IMR-90 (cell line): ENCODE measurements at regions not wholly inside any gene's neighbourhood (a gene's known extent, or its start where the extent isn't known, plus 50 kb on each side); places are given as distances from the start of the nearest gene placed in this dataset.

Experiments
- ATAC-seq: fragments of 200-7000 bp; cut with Tn5 transposase; 2 replicates; pipeline ENCODE4 v1.9.1; 2020; ENCODE audit warnings: low read depth, mild to moderate bottlenecking, moderate library complexity
- BruUV-seq: library from RNA; stranded (reverse); fragments of 400-500 nt; replicated peaks from 2 replicates; lab custom pipeline; 2021; lab: Mats Ljungman, UMichigan
- CTCF ChIA-PET: fragments of 300-600 bp; formaldehyde crosslinking; extraction: SDS; loops from one replicate; lab custom pipeline; 2021; ENCODE audit warnings: antibody characterized with exemption; lab: Yijun Ruan, JAX
- POLR2A ChIA-PET: fragments of 300-600 bp; sonication (Branson Sonifier 250); formaldehyde crosslinking; loops from one replicate; lab custom pipeline; 2022; ENCODE audit warnings: antibody characterized with exemption; ENCODE audit not compliant: unreplicated experiment; lab: Charles Lee
- DNase-seq: peaks from one replicate; pipeline ENCODE4 v3.0.0; 2013
- H2AFZ ChIP-seq: replicated peaks from 2 replicates; pipeline ENCODE3; 2013; ENCODE audit warnings: low read length, mild to moderate bottlenecking; ENCODE audit not compliant: poor library complexity
- H2AK5ac ChIP-seq: 2 replicates; pipeline ENCODE4 v1.6.1; 2013; ENCODE audit warnings: low read depth, low read length, inconsistent platforms
- H2AK9ac ChIP-seq: replicated peaks from 2 replicates; pipeline ENCODE3; 2013; ENCODE audit warnings: mild to moderate bottlenecking, low read depth, low read length, moderate library complexity; ENCODE audit not compliant: poor library complexity
- H2BK120ac ChIP-seq: 2 replicates; pipeline ENCODE4 v1.6.1; 2013; ENCODE audit warnings: low read depth, low read length, inconsistent platforms
- H2BK15ac ChIP-seq: 3 replicates; pipeline ENCODE4 v1.6.1; 2013; ENCODE audit warnings: low read depth, low read length, inconsistent platforms
- H2BK20ac ChIP-seq: 2 replicates; pipeline ENCODE4 v1.6.1; 2013; ENCODE audit warnings: low read depth, mild to moderate bottlenecking, inconsistent platforms, low read length, moderate library complexity
- H2BK5ac ChIP-seq: 2 replicates; pipeline ENCODE4 v1.6.1; 2013; ENCODE audit warnings: mild to moderate bottlenecking, low read depth, low read length, inconsistent platforms; ENCODE audit not compliant: poor library complexity, severe bottlenecking
- H3K14ac ChIP-seq: replicated peaks from 2 replicates; pipeline ENCODE4 v1.6.1; 2013; ENCODE audit warnings: low read depth, low read length, inconsistent platforms
- H3K18ac ChIP-seq: 2 replicates; pipeline ENCODE4 v1.6.1; 2013; ENCODE audit warnings: low read depth, low read length, control low read depth
- H3K23ac ChIP-seq: 2 replicates; pipeline ENCODE4 v1.6.1; 2013; ENCODE audit warnings: low read depth, low read length, inconsistent platforms
- H3K27ac ChIP-seq: 2 replicates; pipeline ENCODE4 v1.5.1; 2013; ENCODE audit warnings: mild to moderate bottlenecking, control low read depth, low read length; ENCODE audit not compliant: insufficient read depth
- H3K27me3 ChIP-seq: 2 replicates; pipeline ENCODE4 v1.6.1; 2013; ENCODE audit warnings: low read length; ENCODE audit not compliant: control insufficient read depth, insufficient read depth
- H3K36me3 ChIP-seq: 2 replicates; pipeline ENCODE4 v1.6.1; 2013; ENCODE audit warnings: low read length, mixed read lengths; ENCODE audit not compliant: control insufficient read depth, insufficient read depth
- H3K4ac ChIP-seq: 2 replicates; pipeline ENCODE4 v1.6.1; 2013; ENCODE audit warnings: low read depth, low read length, inconsistent platforms
- H3K4me1 ChIP-seq: 2 replicates; pipeline ENCODE4 v1.6.1; 2013; ENCODE audit warnings: low read length, mixed read lengths; ENCODE audit not compliant: control insufficient read depth, insufficient read depth
- H3K4me2 ChIP-seq: 2 replicates; pipeline ENCODE4 v1.6.1; 2013; ENCODE audit warnings: low read depth, mild to moderate bottlenecking, control low read depth, low read length, moderate library complexity
- H3K4me3 ChIP-seq: 2 replicates; pipeline ENCODE4 v1.5.1; 2013; ENCODE audit warnings: low read depth, mild to moderate bottlenecking, control low read depth, low read length, moderate library complexity; ENCODE audit not compliant: insufficient read depth
- H3K56ac ChIP-seq: 2 replicates; pipeline ENCODE4 v1.6.1; 2013; ENCODE audit warnings: low read length, inconsistent platforms; ENCODE audit not compliant: insufficient read depth; ENCODE audit errors: extremely low read depth
- H3K79me1 ChIP-seq, 2 experiments: 2 replicates each; pipeline ENCODE4 v1.6.1; 2013; ENCODE audit warnings: low read length in 2 of 2, inconsistent platforms in 1 of 2, low read depth in 1 of 2
- H3K9ac ChIP-seq: 2 replicates; pipeline ENCODE4 v1.6.1; 2013; ENCODE audit warnings: low read depth, low read length, control low read depth
- H3K9me1 ChIP-seq: 2 replicates; pipeline ENCODE4 v1.6.1; 2013; ENCODE audit warnings: low read length, inconsistent platforms; ENCODE audit not compliant: insufficient read depth
- H3K9me3 ChIP-seq: 2 replicates; pipeline ENCODE4 v1.6.1; 2013; ENCODE audit warnings: low read length; ENCODE audit not compliant: control insufficient read depth, insufficient read depth
- H4K20me1 ChIP-seq: 2 replicates; pipeline ENCODE4 v1.6.1; 2013; ENCODE audit warnings: low read length, inconsistent platforms; ENCODE audit not compliant: insufficient read depth
- H4K5ac ChIP-seq: 2 replicates; pipeline ENCODE4 v1.6.1; 2013; ENCODE audit warnings: mild to moderate bottlenecking, low read depth, low read length, control low read depth
- H4K8ac ChIP-seq, 2 experiments: 2 replicates each; pipeline ENCODE4 v1.6.1; 2013; ENCODE audit warnings: low read depth in 2 of 2, low read length in 2 of 2, control low read depth in 1 of 2, inconsistent platforms in 1 of 2
- H4K91ac ChIP-seq: 2 replicates; pipeline ENCODE4 v1.6.1; 2013; ENCODE audit warnings: low read depth, low read length, inconsistent platforms; ENCODE audit not compliant: insufficient read depth
- FOS ChIP-seq: fragments of 150-350 bp; IDR thresholded peaks from 2 replicates; pipeline ENCODE4 v1.6.1; 2016; ENCODE audit warnings: low read depth, low read length
- WGBS, 2 experiments: methylation state at CpG; one replicate each; pipeline versions ENCODE4 v1.1.5 to v1.1.7; 2013; ENCODE audit warnings: missing lambda C conversion rate in 2 of 2; ENCODE audit not compliant: insufficient read length in 1 of 2; ENCODE audit errors: extremely low coverage in 2 of 2; 5-methylcytosine and 5-hydroxymethylcytosine counted together
- dilution Hi-C: fragments of 300-500 bp; cut with HindIII; formaldehyde crosslinking; loops from one replicate; pipeline ENCODE4 v1.14.3; 2018; ENCODE audit warnings: low sequenced_read_pairs; ENCODE audit not compliant: unreplicated experiment
- in situ Hi-C: fragments of 300-500 bp; cut with MboI; formaldehyde crosslinking; loops from 3 replicates; pipeline ENCODE4 v1.14.3; 2019; ENCODE audit warnings: low sequenced_read_pairs, inconsistent platforms, mixed read lengths
- intact Hi-C: fragments of 100-400 bp; cut with micrococcal nuclease; formaldehyde crosslinking; loops from 2 replicates; pipeline ENCODE4 v1.10.0; 2022

DNA sequence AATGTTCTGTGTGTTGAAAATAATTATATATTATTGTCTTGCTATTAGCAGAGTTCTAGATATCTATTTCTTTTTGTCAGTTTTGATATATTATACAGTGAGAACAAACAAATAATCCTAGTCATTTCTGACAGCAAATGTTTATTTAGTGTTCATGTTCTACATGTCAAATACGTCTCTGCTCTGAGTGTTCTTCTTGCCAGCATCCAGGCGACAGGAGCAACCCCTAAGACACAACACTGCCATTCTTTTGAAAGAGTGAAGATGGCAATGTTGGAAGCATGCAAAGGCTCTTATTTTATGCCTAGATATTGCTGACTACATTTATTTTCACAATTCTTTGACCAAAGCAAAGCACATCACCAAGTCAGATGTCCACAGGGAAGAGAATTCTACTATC is 1556.6 kb upstream of the TMEFF2 start:
- in situ Hi-C loops = no loop called here
- ChIA-PET POLR2A (no interaction called here), CTCF (no interaction called here)

More for the DNA sequence above, 1556.6 kb upstream of the TMEFF2 start:
- Histone ChIP-seq H3K9me1 (no peaks in the 10 kb centered on the region), H2BK15ac (no peak overlapping the region), H3K4me1 (no peaks in the 10 kb centered on the region), H3K9me3 (no peaks in the 10 kb centered on the region; the same call in 1 of the 2 replicates), H3K18ac (no peak overlapping the region), H2BK120ac (no peak overlapping the region), H3K36me3 (no peaks in the 10 kb centered on the region), H2AFZ (no peak overlapping the region), H3K27ac (no peak overlapping the region), H4K20me1 (no peaks in the 10 kb centered on the region), H2AK9ac (no peak overlapping the region), H4K8ac (no peak overlapping the region), H4K91ac (no peak overlapping the region), H2BK20ac (no peak overlapping the region), H3K14ac (no peak overlapping the region), H3K23ac (no peak overlapping the region), H2AK5ac (no peak overlapping the region), H3K79me1 (no peaks in the 10 kb centered on the region), H3K4me3 (no peak overlapping the region), H2BK5ac (no peak overlapping the region), H3K9ac (no peak overlapping the region), H3K4ac (no peak overlapping the region), H3K27me3 (no peaks in the 10 kb centered on the region), H3K4me2 (no peak overlapping the region), H3K56ac (no peak overlapping the region), H4K5ac (no peak overlapping the region)
- WGBS, 2 experiments = no CpG with 5 or more reads among the region's 2 CpGs
- dilution Hi-C loops (no loop called here), intact Hi-C loops (no loop called here)
- no peak for TF ChIP-seq FOS
- no TSS peak for BruUV-seq
- no peak for ATAC-seq
- no peak for DNase-seq
